ENCODE measurements at regions not wholly inside any gene's neighbourhood (a gene's known extent, or its start where the extent isn't known, plus 50 kb on each side); places are given as distances from the start of the nearest gene placed in this dataset.
"Not testable (repeated sequence)": the region's sequence is repeated elsewhere in the genome, so short reads cannot be mapped to it uniquely, and the experiment has no call there.

DNA sequence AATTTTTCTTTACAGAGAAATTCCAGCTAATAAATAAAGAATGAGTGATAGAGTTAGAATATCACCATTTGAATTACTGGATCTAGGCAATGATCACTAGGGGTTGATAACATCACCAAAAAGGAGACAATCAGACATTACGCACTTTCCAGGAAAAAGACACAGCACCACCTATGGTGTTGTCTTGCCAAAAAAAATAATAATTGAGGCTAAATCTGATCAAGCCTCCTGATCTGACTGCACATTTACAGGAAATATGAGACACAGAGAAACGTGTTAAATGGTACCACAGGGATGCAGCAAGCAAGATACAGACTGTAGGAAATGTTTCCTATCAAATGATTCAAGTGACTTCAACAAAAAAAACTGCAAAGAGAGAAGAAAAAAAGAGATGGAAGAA is 92.8 kb downstream of the EOMES start:
- DNase-seq (ENCODE audit: low read depth), result no peak

DNA sequence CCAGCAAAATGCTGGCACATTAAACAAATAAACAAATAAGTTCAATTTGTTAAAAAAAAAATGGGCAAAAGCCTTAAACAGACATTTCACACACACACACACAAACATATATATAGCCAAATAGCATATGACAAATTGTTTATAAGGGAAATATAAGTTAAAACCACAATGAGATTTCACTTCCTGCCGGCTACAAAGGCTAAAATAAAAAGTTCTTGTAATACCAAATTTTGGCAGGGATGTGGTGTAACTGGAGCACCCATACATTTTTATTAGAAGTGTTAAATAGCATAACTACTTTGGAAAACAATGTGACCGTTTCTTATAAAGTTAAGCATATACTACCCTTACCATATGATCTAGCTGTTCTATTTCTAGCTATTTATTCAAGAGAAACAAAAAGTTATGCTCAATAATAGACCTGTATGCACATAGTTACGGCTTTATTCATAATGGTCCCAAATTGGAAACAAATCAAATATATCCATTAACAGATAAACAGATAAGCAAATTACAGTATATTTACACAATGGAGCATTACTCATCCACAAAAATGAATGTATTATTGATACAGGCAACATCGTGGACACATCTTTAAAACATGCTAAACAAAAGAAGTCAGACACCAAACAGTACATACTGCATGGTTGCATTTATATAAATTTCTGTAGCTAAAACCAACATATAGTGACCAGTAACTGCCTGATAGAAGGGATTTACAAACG is 93.9 kb downstream of the EOMES start:
- DNase-seq (ENCODE audit: low read depth), result peak; percentile 61

DNA sequence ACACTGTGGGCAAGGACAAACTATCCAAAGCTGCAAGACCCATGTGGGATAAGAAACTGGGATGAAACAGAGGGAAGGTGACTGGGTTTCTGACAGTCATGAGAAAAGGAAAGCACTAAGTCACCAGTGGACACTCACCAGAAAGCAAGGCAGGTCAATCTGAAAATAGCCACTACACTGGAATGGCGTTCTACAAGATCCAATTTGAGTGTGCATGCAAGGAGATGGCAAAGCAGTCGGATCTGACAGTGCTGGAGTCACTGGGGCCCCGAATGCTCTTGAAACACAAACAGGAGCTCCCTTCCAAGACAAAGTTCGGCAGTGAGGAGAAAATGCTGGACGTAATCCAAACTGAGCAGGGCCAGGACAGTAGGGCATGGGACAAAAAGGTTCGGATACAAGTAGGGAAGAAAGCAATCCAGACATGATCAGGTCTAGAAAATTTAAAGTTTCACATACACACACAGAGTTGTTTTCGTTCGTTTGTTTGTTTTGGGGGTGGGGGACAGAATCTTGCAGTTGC is 95.5 kb downstream of the EOMES start:
- no peak for DNase-seq (ENCODE audit: low read depth)

DNA sequence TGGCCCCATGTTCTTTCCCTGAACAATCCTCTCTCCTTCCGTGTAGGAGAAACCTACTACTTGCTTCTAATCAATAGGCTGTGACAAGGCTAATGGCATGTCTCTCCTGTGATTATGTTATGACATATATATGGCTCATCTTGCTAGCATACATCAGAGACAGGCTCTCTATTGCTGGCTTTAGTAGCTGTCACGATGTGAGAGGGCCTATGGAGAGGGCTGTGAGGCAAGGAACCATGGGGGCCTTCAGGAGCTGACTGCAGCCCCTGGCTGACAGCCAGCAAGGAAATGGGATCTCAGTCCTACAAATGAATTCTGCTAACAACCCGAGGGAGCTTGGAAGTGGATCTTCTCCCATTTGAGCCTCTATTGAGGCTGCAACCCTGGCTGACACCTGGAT is 96.3 kb downstream of the EOMES start:
- no peak for DNase-seq (ENCODE audit: low read depth)

DNA sequence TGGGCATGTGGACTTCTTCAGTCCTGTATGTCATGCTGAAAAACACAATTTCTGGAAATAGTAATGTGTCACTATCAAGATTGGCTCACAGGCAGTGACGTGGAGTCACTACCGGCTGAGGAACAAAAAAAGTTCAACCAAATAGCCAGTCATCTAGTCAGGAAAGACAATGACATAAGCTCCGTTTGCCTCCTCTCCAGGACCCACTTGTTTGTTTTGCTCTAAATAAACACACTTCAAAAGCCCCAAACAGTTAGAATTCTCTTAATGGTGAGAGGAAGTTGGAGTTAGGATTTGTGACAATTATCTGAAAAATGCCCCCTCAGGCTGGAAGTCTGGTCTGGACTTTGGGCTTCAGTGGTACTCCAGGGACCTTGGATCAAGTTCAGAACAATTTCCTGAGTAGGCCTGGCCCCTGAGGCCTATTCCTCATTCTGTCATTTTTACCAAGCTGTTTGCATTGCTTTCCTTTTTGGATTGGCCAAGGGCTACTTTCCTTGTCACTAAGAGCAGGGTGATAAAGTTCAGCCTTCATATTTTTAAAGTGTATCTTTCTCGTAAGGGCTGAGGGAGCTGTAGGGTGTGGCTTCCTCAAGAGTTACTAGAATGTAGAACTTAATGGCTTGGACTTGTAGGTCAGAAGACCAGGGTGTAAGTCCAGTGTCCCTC is 98.9 kb downstream of the EOMES start:
- DNase-seq (ENCODE audit: low read depth), result peak; percentile 81

DNA sequence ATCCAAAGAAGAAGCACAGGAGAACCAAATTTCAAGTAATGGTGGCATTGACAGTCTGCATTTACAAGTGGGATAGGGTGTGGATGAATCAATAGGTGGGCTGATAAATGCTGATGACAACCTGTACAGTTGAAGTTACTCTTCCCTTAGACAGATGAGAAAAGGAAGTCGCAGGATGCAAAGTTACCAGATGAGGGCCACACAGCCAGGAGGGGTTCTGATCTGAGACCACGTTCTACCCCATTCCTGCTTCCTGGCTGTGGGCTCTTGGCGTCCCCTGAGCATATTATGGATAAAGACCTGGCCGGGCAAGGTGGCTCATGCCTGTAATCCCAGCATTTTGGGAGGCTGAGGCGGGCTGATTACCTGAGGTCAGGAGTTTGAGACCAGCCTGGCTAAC is 104.6 kb downstream of the EOMES start:
- DNase-seq (ENCODE audit: low read depth), result no peak

DNA sequence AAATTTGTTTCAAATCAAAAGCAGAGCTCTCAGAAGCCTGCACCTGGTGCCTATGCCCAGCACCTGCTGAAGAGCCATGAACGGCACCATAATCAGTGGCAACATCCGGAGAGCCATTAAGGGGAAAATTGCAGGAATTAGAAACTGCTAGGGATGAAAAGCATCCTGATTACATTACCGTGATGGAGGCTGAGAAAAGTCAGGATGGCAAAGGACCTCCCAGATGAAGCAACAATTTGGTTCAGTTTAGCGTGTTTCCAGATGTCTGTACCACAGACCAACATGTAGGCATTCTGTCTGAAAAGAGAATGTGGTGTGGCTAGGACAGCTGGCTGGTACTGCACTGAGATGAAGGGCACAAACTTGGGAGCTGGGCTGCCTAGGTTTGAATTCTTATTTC is 106.1 kb downstream of the EOMES start:
- DNase-seq (ENCODE audit: low read depth), result no peak

DNA sequence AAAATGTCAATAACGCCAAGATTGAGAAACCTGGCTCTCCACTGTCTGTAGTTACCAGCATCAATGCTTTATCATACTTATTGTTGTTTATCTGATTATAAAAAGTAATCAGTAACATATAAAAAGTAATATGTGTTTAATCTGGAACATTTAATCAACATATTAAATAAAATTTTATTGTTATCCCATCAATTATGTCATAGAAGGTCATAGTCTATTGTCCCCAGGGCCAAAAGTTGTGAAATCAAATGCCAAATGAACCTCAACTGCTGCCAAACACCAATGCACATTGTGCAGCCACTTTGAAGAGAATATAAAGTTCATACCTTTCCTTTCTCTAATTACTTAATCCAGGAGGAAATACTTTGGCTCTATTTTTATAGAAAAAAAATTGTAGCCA is 106.6 kb downstream of the EOMES start:
- no peak for DNase-seq (ENCODE audit: low read depth)

DNA sequence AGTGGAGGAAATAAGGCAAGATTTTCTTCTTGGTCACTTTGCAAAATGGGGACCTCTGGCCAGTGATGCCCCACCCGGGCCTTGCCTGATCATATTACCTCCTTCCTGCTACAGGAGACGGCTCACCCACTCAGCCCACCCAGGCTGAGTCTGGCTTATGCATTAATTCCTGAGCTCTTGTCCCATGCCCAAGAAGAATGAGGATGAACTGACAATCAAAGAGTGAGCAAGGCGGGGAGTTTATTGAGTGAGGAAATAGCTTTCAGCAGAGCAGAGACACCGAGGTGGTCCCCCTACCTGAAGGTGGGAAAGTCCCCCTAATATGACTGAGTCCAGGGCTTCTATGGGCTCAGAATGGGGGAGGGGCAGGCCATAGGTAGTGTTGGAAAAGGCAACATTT is 107.5 kb downstream of the EOMES start:
- no peak for DNase-seq (ENCODE audit: low read depth)

DNA sequence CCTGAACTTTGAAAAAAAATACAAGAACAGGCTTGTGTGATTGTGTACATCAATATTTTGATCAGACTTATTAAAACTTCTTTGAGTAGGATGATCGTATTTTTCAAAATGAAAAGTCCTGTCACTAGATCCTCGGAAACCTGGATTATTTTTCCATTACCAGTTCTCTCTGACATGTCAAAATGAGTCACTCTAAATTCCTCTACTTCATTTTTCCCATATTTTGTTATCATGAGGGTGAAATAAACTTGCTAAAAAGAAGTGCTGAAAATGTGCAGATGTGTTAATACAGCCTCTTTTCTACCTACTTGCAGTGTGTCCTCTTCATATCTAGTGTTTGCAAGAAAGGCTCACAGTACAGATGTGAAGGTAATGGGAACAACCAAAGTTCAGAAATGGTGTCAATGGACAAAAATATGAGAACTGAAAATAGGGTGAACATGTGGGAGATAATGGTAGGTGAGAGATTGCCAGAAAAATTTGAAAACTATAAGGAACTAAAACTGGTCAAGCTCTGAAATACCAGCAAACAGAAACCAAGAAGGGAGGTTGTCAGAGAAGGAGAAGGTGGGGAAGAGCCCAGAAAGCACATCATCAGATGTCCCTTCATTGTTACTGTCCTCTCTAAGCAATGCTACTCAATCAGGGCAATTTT is 108.2 kb downstream of the EOMES start:
- peak; percentile 70 for DNase-seq (ENCODE audit: low read depth)

DNA sequence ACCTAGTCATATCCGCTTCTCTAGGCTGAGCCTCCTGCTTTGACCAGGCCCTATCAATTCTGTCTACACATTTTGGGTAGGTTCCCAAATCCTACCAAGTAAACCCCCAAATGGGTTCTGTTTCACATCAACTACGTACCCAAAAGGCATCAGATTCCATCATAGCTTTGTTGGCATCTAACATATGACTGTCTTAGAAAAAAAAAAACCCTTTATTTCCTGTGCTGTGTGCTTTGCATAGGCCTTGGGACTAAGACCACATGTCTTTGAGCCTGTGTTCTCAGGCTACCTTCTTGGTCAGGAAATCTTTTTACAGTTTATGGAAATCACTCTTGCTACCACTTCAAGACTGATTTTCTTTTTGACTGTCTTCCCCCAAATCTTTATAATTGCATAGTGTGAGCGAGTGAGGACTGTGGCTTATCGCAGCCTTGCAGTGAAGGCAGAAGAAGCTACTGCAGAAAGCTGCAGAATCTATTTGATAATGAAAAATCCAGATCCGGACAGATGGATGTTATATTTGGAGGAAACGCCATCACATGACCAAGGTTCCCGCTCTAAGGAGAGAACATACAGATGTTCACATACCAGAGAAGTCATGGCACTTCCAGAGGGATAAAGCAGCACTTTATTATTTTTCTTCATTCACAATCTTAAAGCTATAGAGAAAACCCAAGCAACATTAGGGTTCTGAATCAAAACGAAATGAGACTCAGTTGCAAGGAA is 111.2 kb downstream of the EOMES start:
- DNase-seq (ENCODE audit: low read depth), result no peak

DNA sequence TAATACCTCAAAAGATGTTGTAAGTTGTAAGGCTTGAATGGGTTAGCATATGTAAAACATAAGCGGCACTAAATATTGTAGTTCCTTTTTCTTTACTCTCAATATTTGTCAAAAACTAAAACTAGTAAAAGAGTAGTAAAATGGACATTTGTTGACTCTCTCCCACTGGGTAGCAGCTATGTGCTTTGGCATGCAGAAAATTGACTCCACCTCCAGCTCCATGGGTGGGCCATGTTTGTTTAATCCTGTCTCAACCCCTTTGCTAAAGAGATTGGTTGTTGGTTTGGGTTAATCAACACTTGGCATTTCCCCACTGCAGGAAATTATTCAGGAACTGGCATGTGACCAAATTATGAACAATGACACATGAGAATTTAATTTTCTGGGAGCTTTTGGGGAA is 114.8 kb downstream of the EOMES start:
- peak; percentile 66 for DNase-seq (ENCODE audit: low read depth)

DNA sequence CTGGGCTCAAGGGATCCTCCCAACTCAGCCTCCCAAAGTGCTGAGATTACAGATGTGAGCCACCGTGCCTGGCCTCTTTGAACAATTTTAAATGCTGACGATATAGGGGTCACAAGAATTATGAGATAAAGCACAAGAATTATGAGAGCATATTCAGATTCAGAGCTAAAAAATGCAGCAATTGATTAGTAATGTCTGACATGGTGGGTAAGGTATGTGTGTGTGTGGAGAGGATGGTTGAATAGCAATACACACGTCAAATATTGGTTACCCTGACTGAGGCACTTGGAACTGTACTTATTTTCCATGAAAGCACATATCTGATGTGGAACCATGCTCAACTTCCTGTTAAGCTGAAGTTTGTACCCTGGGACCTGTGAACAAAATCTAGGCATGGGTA is 115.6 kb downstream of the EOMES start:
- peak; percentile 57 for DNase-seq (ENCODE audit: low read depth)

DNA sequence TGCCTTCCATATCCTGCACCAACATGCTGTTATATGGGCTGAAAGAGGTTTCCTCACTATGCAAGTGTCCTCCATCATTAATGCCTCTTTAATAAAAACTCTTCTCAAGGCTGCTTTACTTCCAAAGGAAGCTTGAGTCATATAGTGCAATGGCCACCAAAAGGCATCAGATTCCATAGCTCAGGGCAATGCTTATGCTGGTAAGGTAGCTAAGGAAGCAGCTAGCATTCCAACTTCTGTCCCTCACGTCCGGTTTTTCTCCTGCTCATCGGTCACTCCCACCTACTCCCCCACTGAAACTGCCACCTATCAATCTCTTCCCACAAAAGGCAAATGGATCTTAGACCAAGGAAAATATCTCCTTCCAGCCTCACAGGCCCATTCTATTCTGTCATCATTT is 117.1 kb upstream of the SLC4A7 start:
- not testable (repeated sequence) for DNase-seq (ENCODE audit: low read depth)

DNA sequence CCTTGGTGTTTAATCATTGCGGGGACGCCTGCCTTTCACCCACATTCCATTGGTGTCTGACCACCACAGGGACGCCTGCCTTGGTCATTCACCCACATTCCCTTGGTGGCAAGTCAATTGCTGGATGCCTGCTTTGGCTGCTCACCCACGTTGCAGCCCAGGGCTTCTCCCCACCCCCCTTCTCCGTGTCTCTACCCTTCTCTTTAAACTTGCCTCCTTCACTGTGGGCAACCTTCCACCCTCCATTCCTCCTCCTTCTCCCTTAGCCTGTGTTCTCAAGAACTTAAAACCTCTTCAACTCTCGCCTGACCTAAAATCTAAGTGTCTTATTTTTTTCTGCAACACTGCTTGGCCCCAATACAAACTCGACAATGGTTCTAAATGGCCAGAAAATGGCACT is 115.6 kb upstream of the SLC4A7 start:
- not testable (repeated sequence) for DNase-seq (ENCODE audit: low read depth)

DNA sequence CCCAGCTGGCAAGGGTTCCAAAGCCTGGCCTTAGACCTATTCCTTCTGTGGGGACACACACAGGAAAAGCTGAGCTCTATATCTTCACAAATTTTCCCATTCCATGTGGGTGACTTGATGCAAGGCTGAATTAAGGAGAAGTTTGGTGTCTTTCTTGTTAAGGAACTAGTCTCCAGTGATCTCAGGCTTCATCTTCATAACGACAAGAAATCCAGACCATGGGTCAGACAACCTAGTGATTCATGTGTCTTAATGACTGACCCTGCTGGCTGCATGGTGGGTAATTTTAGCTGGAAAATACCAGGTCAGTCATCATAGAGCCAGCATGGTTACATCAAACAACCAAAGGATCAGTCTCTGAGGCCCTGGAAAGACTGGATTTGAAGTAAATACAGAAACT is 112.7 kb upstream of the SLC4A7 start:
- DNase-seq (ENCODE audit: low read depth), result peak; percentile 71

DNA sequence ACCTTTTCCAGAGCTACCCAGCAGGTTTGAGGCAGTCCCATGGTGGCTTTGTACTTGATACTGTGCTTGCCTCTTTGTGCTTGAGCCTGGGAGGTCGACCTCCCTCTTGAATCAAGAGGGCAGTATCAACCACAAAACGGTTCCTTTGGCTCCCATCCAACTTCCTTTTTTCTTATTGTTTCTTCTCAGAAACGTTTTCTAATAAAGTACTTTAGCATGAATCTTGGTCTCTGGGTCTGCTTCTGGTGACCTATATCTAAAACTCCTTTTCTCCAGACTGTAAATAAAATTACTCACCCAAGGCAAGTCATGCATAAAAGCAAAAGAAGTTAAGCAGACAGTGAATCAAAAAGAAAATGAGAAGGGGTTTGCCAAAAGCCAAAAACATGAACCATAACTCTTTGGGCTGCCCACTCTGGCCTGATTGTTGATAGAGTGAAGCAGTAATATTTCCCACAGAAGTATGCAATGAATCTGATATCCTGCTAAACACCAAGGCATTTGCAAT is 112.2 kb upstream of the SLC4A7 start:
- peak; percentile 64 for DNase-seq (ENCODE audit: low read depth)

DNA sequence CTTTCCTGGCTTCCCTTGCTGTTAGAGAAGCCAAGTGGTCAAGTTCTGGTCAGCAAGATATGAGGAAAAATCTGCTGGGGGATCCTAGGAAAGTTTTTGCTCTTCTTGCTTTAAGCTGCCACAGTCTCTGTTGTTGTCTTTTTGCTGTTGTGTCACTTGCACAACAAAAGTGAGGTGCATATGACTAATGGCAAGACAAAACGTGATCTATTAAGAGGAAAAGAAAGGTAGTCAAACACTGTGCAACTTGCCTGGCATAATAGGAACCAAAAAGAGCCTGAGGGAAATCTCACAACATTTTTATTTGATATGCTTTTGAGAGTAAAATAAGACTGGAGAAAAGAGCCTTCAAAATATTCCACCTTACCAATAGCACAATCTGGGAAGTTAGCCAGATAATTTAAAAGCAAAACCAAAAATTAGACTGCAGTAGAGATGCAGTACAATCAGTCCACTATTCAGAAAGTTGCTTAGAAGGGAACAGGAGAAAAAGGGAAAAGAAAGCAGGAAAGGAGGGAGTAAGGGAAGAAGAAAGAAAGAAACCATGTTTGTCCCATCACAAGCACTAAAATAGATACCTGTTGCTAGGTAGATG is 110.0 kb upstream of the SLC4A7 start:
- DNase-seq (ENCODE audit: low read depth), result peak; percentile 38

DNA sequence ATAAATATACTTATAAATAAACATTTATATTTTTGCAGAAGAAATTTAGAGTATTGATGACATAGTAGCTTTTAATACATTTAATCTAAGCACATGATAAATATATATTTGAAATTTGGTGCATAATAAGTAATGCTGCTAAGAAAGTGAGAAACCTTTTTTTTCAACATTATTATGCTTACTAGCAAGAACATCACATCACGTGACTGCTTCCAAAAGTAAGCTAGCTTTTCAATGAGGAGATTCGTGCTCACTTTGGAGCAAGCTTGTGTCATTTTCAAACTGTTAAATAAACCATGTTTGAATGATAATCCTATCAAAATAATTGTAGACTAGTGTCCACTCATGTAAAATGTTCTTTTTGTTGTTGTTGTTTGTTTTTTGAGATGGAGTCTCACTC is 109.0 kb upstream of the SLC4A7 start:
- DNase-seq (ENCODE audit: low read depth), result no peak

DNA sequence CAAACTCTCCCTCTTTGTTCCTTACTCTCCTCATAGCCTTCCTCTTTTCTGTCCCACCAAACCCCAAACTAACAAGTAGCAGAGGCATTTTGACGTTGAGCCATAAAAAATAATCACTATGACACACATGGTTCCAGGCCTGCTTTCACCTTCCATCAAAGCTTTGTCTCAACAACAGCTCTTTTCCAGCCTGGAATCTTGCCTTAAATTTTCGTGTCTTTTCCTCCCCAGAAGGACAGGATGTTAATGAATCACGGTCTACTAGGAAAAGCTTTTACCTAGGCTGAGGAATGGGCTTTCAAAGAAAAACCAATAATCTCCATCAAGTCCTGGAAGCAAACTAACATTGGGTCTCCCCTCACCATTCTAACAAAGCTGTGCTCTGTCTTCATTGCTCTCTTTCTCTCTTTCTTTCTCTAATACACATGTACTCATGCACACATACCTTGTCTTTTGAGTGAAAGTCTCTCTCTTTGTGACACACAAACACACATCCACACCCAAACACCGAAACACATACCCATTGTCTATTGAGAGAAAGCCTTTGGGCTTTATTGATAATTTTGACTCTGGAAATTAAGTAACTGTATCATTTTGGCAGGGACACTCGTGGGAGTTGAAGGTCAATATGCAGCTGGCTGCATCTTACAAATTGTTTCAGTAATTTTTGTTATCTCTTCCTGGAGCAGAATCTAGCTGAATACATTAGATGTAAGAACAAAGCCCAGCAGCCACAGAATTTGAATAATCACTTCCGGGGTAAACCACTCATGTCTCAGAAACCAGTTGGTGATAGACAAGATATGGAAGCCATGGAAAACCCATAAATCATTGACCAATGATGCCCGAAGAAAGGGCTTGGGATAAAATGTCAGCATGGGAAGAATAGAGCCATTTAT is 107.4 kb upstream of the SLC4A7 start:
- peak; percentile 54 for DNase-seq (ENCODE audit: low read depth)

Measured in EH (cell line).